IMR-90 (cell line): ENCODE measurements at regions not wholly inside any gene's neighbourhood (a gene's known extent, or its start where the extent isn't known, plus 50 kb on each side); places are given as distances from the start of the nearest gene placed in this dataset.

Experiments
- CHD1 ChIP-seq: IDR thresholded peaks from 2 replicates; pipeline ENCODE4 v1.6.1; 2012; ENCODE audit warnings: low read depth, low read length, improper control_type of control experiment
- CTCF ChIP-seq: conservative IDR thresholded peaks from 2 replicates; pipeline ENCODE4 v1.5.1; 2012; ENCODE audit warnings: mild to moderate bottlenecking, low read depth, low read length, improper control_type of control experiment
- FOS ChIP-seq: fragments of 150-350 bp; IDR thresholded peaks from 2 replicates; pipeline ENCODE4 v1.6.1; 2016; ENCODE audit warnings: low read depth, low read length
- MXI1 ChIP-seq: IDR thresholded peaks from 2 replicates; pipeline ENCODE4 v1.6.1; 2012; ENCODE audit warnings: low read depth, mild to moderate bottlenecking, low read length, moderate library complexity, borderline replicate concordance
- POLR2A ChIP-seq: IDR thresholded peaks from 2 replicates; pipeline ENCODE4 v1.6.1; 2012; ENCODE audit warnings: mild to moderate bottlenecking, low read depth, low read length
- RCOR1 ChIP-seq: IDR thresholded peaks from 2 replicates; pipeline ENCODE4 v1.6.1; 2012; ENCODE audit warnings: mild to moderate bottlenecking, low read length, improper control_type of control experiment; ENCODE audit not compliant: insufficient replicate concordance

DNA sequence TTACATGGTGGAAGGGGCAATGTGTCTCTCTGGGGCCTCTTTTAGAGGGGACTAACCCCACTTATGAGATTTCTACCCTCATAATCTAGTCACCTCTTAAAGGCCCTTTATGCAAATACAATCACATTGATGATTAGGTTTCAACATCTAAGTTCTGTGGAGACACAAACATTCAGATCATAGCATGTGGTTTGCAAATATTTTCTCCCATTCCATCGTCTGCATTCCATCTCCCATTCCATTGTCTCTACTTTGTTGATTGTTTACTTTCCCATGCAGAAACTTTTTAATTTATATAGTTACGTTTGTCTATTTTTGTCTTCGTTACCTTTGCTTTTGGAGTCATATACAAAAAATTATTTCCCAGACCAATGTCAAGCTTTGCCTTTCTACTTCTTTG is 927.5 kb upstream of the INTU start:
- TF ChIP-seq CTCF, result no peak
- no peak for TF ChIP-seq CHD1
- no peak for TF ChIP-seq POLR2A
- no peak for TF ChIP-seq RCOR1
- TF ChIP-seq FOS, result no peak
- no peak for TF ChIP-seq MXI1
